NCI-H1048 (cell line): ENCODE measurements at regions not wholly inside any gene's neighbourhood (a gene's known extent, or its start where the extent isn't known, plus 50 kb on each side); places are given as distances from the start of the nearest gene placed in this dataset.

Experiments
- DNase-seq: peaks from one replicate; lab custom pipeline; 2025; lab: John Stamatoyannopoulos, UW

- no peak for DNase-seq
These were observed 174.2 kb downstream of the BUD13 start for GRCh38 chr11:116598556-116598955.

- DNase-seq: no peak
These were observed 174.8 kb downstream of the BUD13 start for GRCh38 chr11:116598036-116598435.

- DNase-seq: no peak
These were observed 176.2 kb downstream of the BUD13 start for GRCh38 chr11:116596346-116597260.

GRCh38 chr11:116595305-116595880, 177.4 kb downstream of the BUD13 start:
- no peak for DNase-seq

- DNase-seq: no peak
These were observed 181.8 kb downstream of the BUD13 start for GRCh38 chr11:116590844-116591570.

GRCh38 chr11:116589402-116589801, 183.4 kb downstream of the BUD13 start:
- no peak for DNase-seq

- no peak for DNase-seq
These were observed 186.4 kb downstream of the BUD13 start for GRCh38 chr11:116586392-116586791.

- no peak for DNase-seq
These were observed 190.2 kb downstream of the BUD13 start for GRCh38 chr11:116582571-116582970.

- no peak for DNase-seq
These were observed 191.4 kb downstream of the BUD13 start for GRCh38 chr11:116581349-116581748.

GRCh38 chr11:116580799-116581198, 192.0 kb downstream of the BUD13 start:
- no peak for DNase-seq

GRCh38 chr11:116579857-116580727, 192.7 kb downstream of the BUD13 start:
- DNase-seq: no peak

GRCh38 chr11:116579031-116579653, 193.6 kb downstream of the BUD13 start:
- no peak for DNase-seq

GRCh38 chr11:116577956-116578355, 194.8 kb downstream of the BUD13 start:
- no peak for DNase-seq

- no peak for DNase-seq
These were observed 195.5 kb downstream of the BUD13 start for GRCh38 chr11:116577273-116577672.

GRCh38 chr11:116576526-116576925, 196.3 kb downstream of the BUD13 start:
- no peak for DNase-seq

GRCh38 chr11:116567721-116568242, 205.0 kb downstream of the BUD13 start:
- DNase-seq: no peak

GRCh38 chr11:116563712-116564047, 209.1 kb downstream of the BUD13 start:
- no peak for DNase-seq

GRCh38 chr11:116563028-116563711, 209.6 kb downstream of the BUD13 start:
- no peak for DNase-seq

- no peak for DNase-seq
These were observed 212.2 kb downstream of the BUD13 start for GRCh38 chr11:116560589-116560988.

- DNase-seq: no peak
These were observed 214.1 kb downstream of the BUD13 start for GRCh38 chr11:116558504-116559211.
